ENCODE measurements at regions not wholly inside any gene's neighbourhood (a gene's known extent, or its start where the extent isn't known, plus 50 kb on each side); places are given as distances from the start of the nearest gene placed in this dataset.

DNA sequence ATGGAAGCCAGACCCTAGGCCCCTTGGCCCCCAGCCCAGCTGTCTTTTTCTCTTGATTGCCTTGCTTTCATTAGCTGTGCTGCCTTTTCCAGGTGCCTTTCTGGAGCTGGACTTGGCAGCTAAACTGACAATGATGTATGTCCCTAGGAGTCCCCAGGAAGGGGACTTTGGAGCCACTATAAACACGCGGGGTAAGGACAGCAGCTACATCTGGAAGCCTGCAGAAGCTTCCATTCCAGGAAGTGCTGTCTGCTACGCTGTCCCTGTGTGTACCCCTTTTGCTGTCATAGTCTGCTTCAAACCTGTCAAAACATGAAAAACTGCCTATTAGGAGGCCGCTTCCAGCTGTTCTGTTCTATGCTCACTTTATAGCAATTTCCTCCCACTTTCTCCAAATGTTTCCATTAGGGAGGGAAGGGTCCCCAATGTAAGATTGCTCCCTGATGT, 153.3 kb upstream of the RAG2 start:
- TF ChIP-seq, protein P1, sequence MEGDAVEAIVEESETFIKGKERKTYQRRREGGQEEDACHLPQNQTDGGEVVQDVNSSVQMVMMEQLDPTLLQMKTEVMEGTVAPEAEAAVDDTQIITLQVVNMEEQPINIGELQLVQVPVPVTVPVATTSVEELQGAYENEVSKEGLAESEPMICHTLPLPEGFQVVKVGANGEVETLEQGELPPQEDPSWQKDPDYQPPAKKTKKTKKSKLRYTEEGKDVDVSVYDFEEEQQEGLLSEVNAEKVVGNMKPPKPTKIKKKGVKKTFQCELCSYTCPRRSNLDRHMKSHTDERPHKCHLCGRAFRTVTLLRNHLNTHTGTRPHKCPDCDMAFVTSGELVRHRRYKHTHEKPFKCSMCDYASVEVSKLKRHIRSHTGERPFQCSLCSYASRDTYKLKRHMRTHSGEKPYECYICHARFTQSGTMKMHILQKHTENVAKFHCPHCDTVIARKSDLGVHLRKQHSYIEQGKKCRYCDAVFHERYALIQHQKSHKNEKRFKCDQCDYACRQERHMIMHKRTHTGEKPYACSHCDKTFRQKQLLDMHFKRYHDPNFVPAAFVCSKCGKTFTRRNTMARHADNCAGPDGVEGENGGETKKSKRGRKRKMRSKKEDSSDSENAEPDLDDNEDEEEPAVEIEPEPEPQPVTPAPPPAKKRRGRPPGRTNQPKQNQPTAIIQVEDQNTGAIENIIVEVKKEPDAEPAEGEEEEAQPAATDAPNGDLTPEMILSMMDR (IDR thresholded peaks at IDR 0.05) = no peak
- no peak for TF ChIP-seq POLR2A (IDR thresholded peaks at IDR 0.05)
